Heart left ventricle (tissue), 16 donors: ENCODE measurements at regions not wholly inside any gene's neighbourhood (a gene's known extent, or its start where the extent isn't known, plus 50 kb on each side); places are given as distances from the start of the nearest gene placed in this dataset.
A peak's percentile ranks its signal among the peaks of the same experiment; 100 is the strongest.

Experiments used
- ATAC-seq, 4 donors: fragments of 200-7000 bp; cut with Tn5 transposase; one replicate each; pipeline ENCODE4 v1.9.1; 2020 to 2022; ENCODE audit warnings: moderate library complexity in 4 of 4, mild to moderate bottlenecking in 3 of 4, moderate number of reproducible peaks in 1 of 4
- DNase-seq, 5 donors: peaks; one replicate each; pipeline ENCODE4 v3.0.0-alpha.2; 2020
- H3K27ac ChIP-seq, 12 donors: fragments of 200-600 bp; sonication (generic) in 4 of 12; one replicate each; pipeline versions ENCODE4 v1.5.0 to v1.8.0; 2016 to 2022; ENCODE audit warnings: mild to moderate bottlenecking in 2 of 12
- H3K27me3 ChIP-seq, 9 donors: fragments of 200-600 bp; sonication (generic) in 2 of 9; one replicate each; pipeline versions ENCODE4 v1.5.1 to v1.8.0; 2016 to 2022; ENCODE audit warnings: mild to moderate bottlenecking in 3 of 9
- H3K36me3 ChIP-seq, 9 donors: fragments of 200-600 bp; sonication (generic) in 2 of 9; one replicate each; pipeline versions ENCODE4 v1.5.0 to v1.8.0; 2018 to 2022; ENCODE audit warnings: mild to moderate bottlenecking in 2 of 9
- H3K4me1 ChIP-seq, 12 donors: fragments of 200-600 bp; sonication (generic) in 4 of 12; one replicate each; pipeline versions ENCODE4 v1.5.0 to v1.8.0; 2016 to 2022; ENCODE audit warnings: mild to moderate bottlenecking in 3 of 12
- H3K4me3 ChIP-seq, 12 donors: fragments of 200-600 bp; sonication (generic) in 4 of 12; one replicate each; pipeline versions ENCODE4 v1.5.0 to v1.8.0; 2017 to 2022; ENCODE audit warnings: mild to moderate bottlenecking in 9 of 12, moderate library complexity in 4 of 12
- H3K9me3 ChIP-seq, 12 donors: fragments of 200-600 bp; sonication (generic) in 4 of 12; one replicate each; pipeline versions ENCODE4 v1.5.0 to v1.8.0; 2016 to 2022; ENCODE audit warnings: mild to moderate bottlenecking in 1 of 12
- CTCF ChIP-seq, 12 donors: fragments of 200-600 bp; sonication (generic) in 4 of 12; IDR thresholded peaks; one replicate each; pipeline versions ENCODE4 v1.5.0 to v1.8.0; 2018 to 2022; ENCODE audit warnings: antibody characterized with exemption in 12 of 12, mild to moderate bottlenecking in 5 of 12
- POLR2A ChIP-seq, 2 donors: fragments of 450-650 bp; IDR thresholded peaks; one replicate each; pipeline ENCODE4 v1.6.1; 2017; ENCODE audit warnings: antibody characterized with exemption in 2 of 2, mild to moderate bottlenecking in 2 of 2, moderate library complexity in 2 of 2
- WGBS, 4 donors: extraction: QIAGEN DNeasy Blood & Tissue Kit in 2 of 4; methylation state at CpG; one replicate each; pipeline versions ENCODE4 v1.1.5 to v1.1.7; 2013 to 2018; 5-methylcytosine and 5-hydroxymethylcytosine counted together
- intact Hi-C, 10 donors: fragments of 100-400 bp; cut with DNase I; formaldehyde crosslinking; loops; one replicate each; pipeline versions ENCODE4 v1.11.1 to v1.14.2; 2022
- donor health status: ischemic (EF 13 %, LVEDD 7.1; RV severe dilation, severe dysfunction).
- donor health status: healthy with polysubstance abuse.
- donor health status: DM: no; HTN: yes; CAD: no.
- donor health status: DM: no; HTN: no; CAD: no.
- donor health status: ischemic (EF 25% LVEDD 6.9; RV normal size, moderate dysfunction).
- donor health status: ischemic (EF 25% LVEDD 5.7; RV mildly dilated, moderate dysfunction).
- donor health status: healthy.
- donor health status: DM: yes; HTN: yes; CAD: no.
- donor health status: ischemic (EF 35%, LVEDD 5.7; RV mildly dilated, moderate dysfunction).
- donor health status: nonischemic (EF 11% LVEDD 7.7; RV severe dilation, severe dysfunction).
- donor health status: DM: yes; HTN: yes; CAD: no.
- donor health status: PGD.
- donor health status: ischemic (EF 29% LVEDD 5.4; RV normal size, mild dysfunction).
- donor health status: nonischemic (EF 23%, LVEDD 6.1; RV moderate dilation, normal function).

GRCh38 chr18:8949206-8949605 is 153.3 kb upstream of the NDUFV2 start:
- 55 to 64% (median 60%) methylated on average over 13 of the region's 13 CpGs for WGBS, 4 donors
- Histone ChIP-seq H3K9me3 (peaks cover 0 to 12% (median 0%) of the 10 kb centered on the region in 12 donors), H3K27me3 (no peaks in the 10 kb centered on the region), H3K27ac (peak overlapping the region in 1 of 12 donors; percentile 69), H3K4me3 (no peak overlapping the region), H3K4me1 (peaks cover 0 to 1% (median 0%) of the 10 kb centered on the region in 12 donors), H3K36me3 (no peaks in the 10 kb centered on the region)
- no peak for DNase-seq
- no peak for ATAC-seq
- TF ChIP-seq CTCF (IDR thresholded peaks at IDR 0.05) (no peak), POLR2A (IDR thresholded peaks at IDR 0.05) (no peak)
- intact Hi-C loops = no loop called here

- Histone ChIP-seq H3K27ac (no peak overlapping the region), H3K4me3 (no peak overlapping the region), H3K9me3 (peaks cover 0 to 5% (median 0%) of the 10 kb centered on the region in 12 donors), H3K27me3 (no peaks in the 10 kb centered on the region), H3K4me1 (no peaks in the 10 kb centered on the region), H3K36me3 (no peaks in the 10 kb centered on the region)
- intact Hi-C loops = loop anchor here in 1 of 10 donors (10.0 kb wide), 1 partner anchor 77 kb away; no protein-coding TSS in a partner anchor
- no peak for TF ChIP-seq CTCF (IDR thresholded peaks at IDR 0.05)
- DNase-seq = no peak
- 76 to 85% (median 79%) methylated on average over 2 of the region's 2 CpGs for WGBS, 4 donors
- ATAC-seq = no peak
Measured at GRCh38 chr18:8951491-8951890, 151.0 kb upstream of the NDUFV2 start.

GRCh38 chr18:8952174-8952573 is 150.3 kb upstream of the NDUFV2 start:
- Histone ChIP-seq H3K27ac (no peak overlapping the region), H3K9me3 (peaks cover 0 to 3% (median 0%) of the 10 kb centered on the region in 12 donors), H3K4me3 (no peak overlapping the region), H3K4me1 (no peaks in the 10 kb centered on the region), H3K36me3 (no peaks in the 10 kb centered on the region), H3K27me3 (peaks cover 0 to 2% (median 0%) of the 10 kb centered on the region in 9 donors)
- WGBS, 4 donors = 90 to 98% (median 94%) methylated on average over 5 of the region's 5 CpGs
- TF ChIP-seq CTCF (IDR thresholded peaks at IDR 0.05) (no peak), POLR2A (IDR thresholded peaks at IDR 0.05) (no peak)
- intact Hi-C loops = loop anchor here in 1 of 10 donors (10.0 kb wide), 1 partner anchor 77 kb away; no protein-coding TSS in a partner anchor
- no peak for ATAC-seq
- DNase-seq = no peak

- no peak overlapping the region for H3K4me3 ChIP-seq
- no peak for ATAC-seq
- H3K4me1 ChIP-seq = no peaks in the 10 kb centered on the region
- no peaks in the 10 kb centered on the region for H3K36me3 ChIP-seq
- WGBS, 4 donors = 70 to 84% (median 78%) methylated on average over 10 of the region's 10 CpGs
- peaks cover 0 to 3% (median 0%) of the 10 kb centered on the region in 12 donors for H3K9me3 ChIP-seq
- H3K27me3 ChIP-seq = peaks cover 0 to 7% (median 0%) of the 10 kb centered on the region in 9 donors
- no peak overlapping the region for H3K27ac ChIP-seq
- intact Hi-C loops = loop anchor here in 1 of 10 donors (10.0 kb wide), 1 partner anchor 78 kb away; no protein-coding TSS in a partner anchor
- DNase-seq = no peak
- TF ChIP-seq CTCF (IDR thresholded peaks at IDR 0.05) (no peak), POLR2A (IDR thresholded peaks at IDR 0.05) (no peak)
Measured at GRCh38 chr18:8952769-8953760, 149.4 kb upstream of the NDUFV2 start.
